ENCODE measurements at regions not wholly inside any gene's neighbourhood (a gene's known extent, or its start where the extent isn't known, plus 50 kb on each side); places are given as distances from the start of the nearest gene placed in this dataset.
A peak's percentile ranks its signal among the peaks of the same experiment; 100 is the strongest.
"Not testable (repeated sequence)": the region's sequence is repeated elsewhere in the genome, so short reads cannot be mapped to it uniquely, and the experiment has no call there.

GRCh38 chr15:26280281-26280680, 417.2 kb upstream of the ATP10A start:
- Histone ChIP-seq H3K4me1 (replicated peaks) (no peaks in the 10 kb centered on the region), H3K9me3 (no peaks in the 10 kb centered on the region), H3K4me3 (no peak overlapping the region), H3K27ac (no peak overlapping the region), H3K36me3 (no peaks in the 10 kb centered on the region), H3K27me3 (replicated peaks; ENCODE audit: insufficient read depth) (no peaks in the 10 kb centered on the region)
- intact Hi-C loops (cut with DNase I), result no loop called here
- DNase-seq (ENCODE audit: low spot score), result no peak
- WGBS, result 90% methylated on average over 1 of the region's 1 CpG
- TF ChIP-seq POLR2AphosphoS5 (IDR thresholded peaks at IDR 0.05), result no peak
- TF ChIP-seq, protein P1, sequence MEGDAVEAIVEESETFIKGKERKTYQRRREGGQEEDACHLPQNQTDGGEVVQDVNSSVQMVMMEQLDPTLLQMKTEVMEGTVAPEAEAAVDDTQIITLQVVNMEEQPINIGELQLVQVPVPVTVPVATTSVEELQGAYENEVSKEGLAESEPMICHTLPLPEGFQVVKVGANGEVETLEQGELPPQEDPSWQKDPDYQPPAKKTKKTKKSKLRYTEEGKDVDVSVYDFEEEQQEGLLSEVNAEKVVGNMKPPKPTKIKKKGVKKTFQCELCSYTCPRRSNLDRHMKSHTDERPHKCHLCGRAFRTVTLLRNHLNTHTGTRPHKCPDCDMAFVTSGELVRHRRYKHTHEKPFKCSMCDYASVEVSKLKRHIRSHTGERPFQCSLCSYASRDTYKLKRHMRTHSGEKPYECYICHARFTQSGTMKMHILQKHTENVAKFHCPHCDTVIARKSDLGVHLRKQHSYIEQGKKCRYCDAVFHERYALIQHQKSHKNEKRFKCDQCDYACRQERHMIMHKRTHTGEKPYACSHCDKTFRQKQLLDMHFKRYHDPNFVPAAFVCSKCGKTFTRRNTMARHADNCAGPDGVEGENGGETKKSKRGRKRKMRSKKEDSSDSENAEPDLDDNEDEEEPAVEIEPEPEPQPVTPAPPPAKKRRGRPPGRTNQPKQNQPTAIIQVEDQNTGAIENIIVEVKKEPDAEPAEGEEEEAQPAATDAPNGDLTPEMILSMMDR (IDR thresholded peaks at IDR 0.05), result no peak
- no peak for TF ChIP-seq POLR2A (IDR thresholded peaks at IDR 0.05)

GRCh38 chr15:26261966-26262365, 398.8 kb upstream of the ATP10A start:
- intact Hi-C loops (cut with DNase I), result no loop called here
- TF ChIP-seq POLR2A (IDR thresholded peaks at IDR 0.05), result no peak
- TF ChIP-seq, protein P1 (IDR thresholded peaks at IDR 0.05), result no peak
- no peak for TF ChIP-seq POLR2AphosphoS5 (IDR thresholded peaks at IDR 0.05)
- H3K36me3 ChIP-seq, result no peaks in the 10 kb centered on the region
- H3K4me3 ChIP-seq, result no peak overlapping the region
- no peaks in the 10 kb centered on the region for H3K27me3 ChIP-seq (replicated peaks; ENCODE audit: insufficient read depth)
- H3K27ac ChIP-seq, result no peak overlapping the region
- no peaks in the 10 kb centered on the region for H3K4me1 ChIP-seq (replicated peaks)
- H3K9me3 ChIP-seq, result no peaks in the 10 kb centered on the region
- 64% methylated on average over 6 of the region's 6 CpGs for WGBS
- DNase-seq (ENCODE audit: low spot score), result no peak

DNA sequence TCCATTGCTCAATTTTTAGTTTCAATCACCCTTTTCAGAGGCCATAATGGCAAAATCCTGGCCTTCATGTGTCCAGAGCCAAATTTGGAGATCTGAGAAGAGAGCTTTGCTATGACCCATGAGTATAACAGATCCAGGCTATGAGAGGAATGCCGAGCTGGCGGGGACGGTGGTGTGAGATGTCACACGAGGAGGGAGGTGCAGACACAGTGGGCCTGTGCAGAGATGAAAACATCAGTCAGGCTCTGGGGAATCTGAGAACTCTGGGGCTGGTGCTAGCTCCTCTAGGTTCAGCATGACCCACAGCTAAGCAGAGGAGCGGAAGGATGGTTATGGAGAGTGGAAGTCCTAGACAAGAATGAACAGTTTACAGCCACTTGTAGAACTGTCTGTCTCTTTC, 398.3 kb upstream of the ATP10A start:
- H3K27ac ChIP-seq, result no peak overlapping the region
- no peak for DNase-seq (ENCODE audit: low spot score)
- 44% methylated on average over 5 of the region's 5 CpGs for WGBS
- no peak overlapping the region for H3K4me3 ChIP-seq
- no peaks in the 10 kb centered on the region for H3K27me3 ChIP-seq (replicated peaks; ENCODE audit: insufficient read depth)
- no peaks in the 10 kb centered on the region for H3K36me3 ChIP-seq
- H3K4me1 ChIP-seq (replicated peaks), result no peaks in the 10 kb centered on the region
- intact Hi-C loops (cut with DNase I), result no loop called here
- no peaks in the 10 kb centered on the region for H3K9me3 ChIP-seq
- no peak for TF ChIP-seq POLR2AphosphoS5 (IDR thresholded peaks at IDR 0.05)
- no peak for TF ChIP-seq POLR2A (IDR thresholded peaks at IDR 0.05)
- TF ChIP-seq, protein P1 (IDR thresholded peaks at IDR 0.05), result no peak

DNA sequence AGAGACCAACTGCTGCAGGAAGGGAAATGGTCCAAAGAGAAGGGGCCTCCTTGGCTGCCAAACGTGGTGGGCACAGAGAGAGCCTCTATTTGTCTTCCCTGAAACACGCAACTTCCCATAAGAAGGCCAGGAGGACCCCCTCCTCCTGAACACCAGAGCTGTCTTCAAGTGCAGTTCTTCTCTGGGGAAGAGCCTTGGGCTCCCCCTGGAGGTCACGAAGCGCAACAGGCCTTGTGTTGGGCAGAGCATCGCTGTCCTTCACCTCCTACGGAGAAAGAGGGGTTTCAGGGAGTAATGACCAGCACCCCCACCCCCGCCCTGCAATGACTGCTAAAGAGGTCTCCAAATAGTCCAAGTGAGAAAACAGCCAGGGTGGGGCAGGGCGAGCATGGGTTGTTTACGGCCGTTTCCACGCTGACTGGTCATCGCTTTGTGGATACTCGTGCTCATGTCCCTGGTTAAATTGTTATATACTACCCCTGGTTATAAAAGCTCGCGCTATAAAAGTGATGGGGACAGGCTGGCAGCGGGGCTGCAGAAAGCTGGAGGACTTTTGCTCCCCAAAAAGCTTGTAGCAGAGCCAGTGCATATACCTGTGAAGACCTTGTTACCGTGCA, 397.5 kb upstream of the ATP10A start:
- Histone ChIP-seq H3K9me3 (no peaks in the 10 kb centered on the region), H3K27me3 (replicated peaks; ENCODE audit: insufficient read depth) (no peaks in the 10 kb centered on the region), H3K4me1 (replicated peaks) (no peaks in the 10 kb centered on the region), H3K4me3 (no peak overlapping the region), H3K27ac (no peak overlapping the region), H3K36me3 (no peaks in the 10 kb centered on the region)
- peak; percentile 16 for DNase-seq (ENCODE audit: low spot score)
- no peak for TF ChIP-seq POLR2AphosphoS5 (IDR thresholded peaks at IDR 0.05)
- TF ChIP-seq, protein P1 (IDR thresholded peaks at IDR 0.05), result peak; percentile 27 to 55 (median 50)
- WGBS, result 35% methylated on average over 17 of the region's 17 CpGs
- intact Hi-C loops (cut with DNase I), result no loop called here

DNA sequence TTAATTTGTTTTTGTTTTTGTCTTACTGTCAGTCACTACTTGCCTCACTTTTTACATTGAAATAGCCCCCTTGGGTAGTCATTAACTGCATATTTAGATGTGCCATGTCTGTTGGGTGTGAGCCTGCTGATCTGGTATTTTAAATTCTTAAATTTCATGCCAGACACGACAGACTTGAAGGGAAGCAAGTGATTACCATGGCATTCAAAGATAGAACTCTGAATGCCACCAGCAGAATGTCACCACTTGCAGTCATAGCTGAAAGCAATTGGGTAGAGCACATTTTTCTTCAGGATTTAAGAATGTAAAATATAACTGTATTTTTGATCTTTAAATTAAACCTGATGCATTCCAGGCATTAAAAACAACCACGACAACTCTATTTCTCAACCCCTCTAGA, 396.5 kb upstream of the ATP10A start:
- no peaks in the 10 kb centered on the region for H3K9me3 ChIP-seq
- DNase-seq (ENCODE audit: low spot score), result no peak
- 72% methylated on average over 2 of the region's 2 CpGs for WGBS
- TF ChIP-seq, protein P1 (IDR thresholded peaks at IDR 0.05), result no peak
- TF ChIP-seq POLR2AphosphoS5 (IDR thresholded peaks at IDR 0.05) (no peak), POLR2A (IDR thresholded peaks at IDR 0.05) (no peak)
- H3K27ac ChIP-seq, result no peak overlapping the region
- intact Hi-C loops (cut with DNase I), result no loop called here
- H3K4me1 ChIP-seq (replicated peaks), result no peaks in the 10 kb centered on the region
- H3K27me3 ChIP-seq (replicated peaks; ENCODE audit: insufficient read depth), result no peaks in the 10 kb centered on the region
- no peak overlapping the region for H3K4me3 ChIP-seq
- no peaks in the 10 kb centered on the region for H3K36me3 ChIP-seq

DNA sequence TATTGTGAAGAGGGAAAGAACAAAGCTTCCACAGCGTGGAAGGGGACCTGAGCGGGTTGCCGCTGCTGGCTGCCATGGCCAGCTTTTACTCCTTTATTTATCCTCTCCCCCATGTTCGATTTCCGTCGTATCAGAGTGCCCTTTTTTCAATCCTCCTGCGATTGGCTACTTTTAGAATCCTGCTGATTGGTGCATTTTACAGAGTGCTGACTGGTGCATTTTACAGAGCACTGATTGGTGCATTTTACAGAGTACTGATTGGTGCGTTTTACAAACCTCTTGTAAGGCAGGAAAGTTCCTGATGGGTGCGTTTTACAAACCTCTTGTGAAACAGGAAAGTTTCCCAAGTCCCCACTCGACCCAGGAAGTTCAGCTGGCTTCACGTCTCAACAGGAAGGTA, 381.7 kb upstream of the ATP10A start:
- H3K27ac ChIP-seq; H3K4me3 ChIP-seq; H3K36me3 ChIP-seq; intact Hi-C loops (cut with DNase I); H3K4me1 ChIP-seq (replicated peaks); H3K27me3 ChIP-seq (replicated peaks; ENCODE audit: insufficient read depth); H3K9me3 ChIP-seq; DNase-seq (ENCODE audit: low spot score): not testable (repeated sequence)
- WGBS, result 82% methylated on average over 11 of the region's 11 CpGs

Measured in prostate gland (tissue), 2 donors.